Ramos (cell line): ENCODE measurements at regions not wholly inside any gene's neighbourhood (a gene's known extent, or its start where the extent isn't known, plus 50 kb on each side); places are given as distances from the start of the nearest gene placed in this dataset.
"Not testable (repeated sequence)": the region's sequence is repeated elsewhere in the genome, so short reads cannot be mapped to it uniquely, and the experiment has no call there.

ENCODE experiments used
- in situ Hi-C: fragments of 300-500 bp; cut with MboI; formaldehyde crosslinking; loops from one replicate; pipeline ENCODE4 v1.14.3; 2022; ENCODE audit warnings: low sequenced_read_pairs; ENCODE audit not compliant: unreplicated experiment

- in situ Hi-C loops: no loop called here
These were observed 118.1 kb downstream of the GATA3 start for GRCh38 chr10:8172604-8173003.

- in situ Hi-C loops: no loop called here
These were observed 118.9 kb downstream of the GATA3 start for GRCh38 chr10:8173243-8173865.

- in situ Hi-C loops: no loop called here
These were observed 119.4 kb downstream of the GATA3 start for GRCh38 chr10:8173866-8174243.

GRCh38 chr10:8174762-8175161 lies 120.3 kb downstream of the GATA3 start:
- in situ Hi-C loops: no loop called here

GRCh38 chr10:8177526-8177925 lies 123.0 kb downstream of the GATA3 start:
- in situ Hi-C loops: not testable (repeated sequence)

- in situ Hi-C loops: not testable (repeated sequence)
These were observed 125.3 kb downstream of the GATA3 start for GRCh38 chr10:8179773-8180172.

- in situ Hi-C loops: no loop called here
These were observed 126.0 kb downstream of the GATA3 start for GRCh38 chr10:8180360-8181109.

- in situ Hi-C loops: no loop called here
These were observed 127.1 kb downstream of the GATA3 start for GRCh38 chr10:8181496-8182157.

- in situ Hi-C loops: no loop called here
These were observed 128.3 kb downstream of the GATA3 start for GRCh38 chr10:8182806-8183205.

GRCh38 chr10:8183241-8183704 lies 128.8 kb downstream of the GATA3 start:
- in situ Hi-C loops: no loop called here

- in situ Hi-C loops: no loop called here
These were observed 132.7 kb downstream of the GATA3 start for GRCh38 chr10:8187171-8187666.

GRCh38 chr10:8189458-8189857 lies 135.0 kb downstream of the GATA3 start:
- in situ Hi-C loops: no loop called here

- in situ Hi-C loops: no loop called here
These were observed 137.8 kb downstream of the GATA3 start for GRCh38 chr10:8192301-8192700.

GRCh38 chr10:8193546-8193945 lies 139.1 kb downstream of the GATA3 start:
- in situ Hi-C loops: no loop called here

- in situ Hi-C loops: no loop called here
These were observed 139.6 kb downstream of the GATA3 start for GRCh38 chr10:8194050-8194449.

- in situ Hi-C loops: no loop called here
These were observed 152.4 kb downstream of the GATA3 start for GRCh38 chr10:8206882-8207281.

GRCh38 chr10:8211631-8212030 lies 157.1 kb downstream of the GATA3 start:
- in situ Hi-C loops: no loop called here

GRCh38 chr10:8213735-8214134 lies 159.2 kb downstream of the GATA3 start:
- in situ Hi-C loops: no loop called here

GRCh38 chr10:8214587-8214986 lies 160.1 kb downstream of the GATA3 start:
- in situ Hi-C loops: no loop called here

- in situ Hi-C loops: no loop called here
These were observed 162.4 kb downstream of the GATA3 start for GRCh38 chr10:8216893-8217292.

- in situ Hi-C loops: no loop called here
These were observed 167.0 kb downstream of the GATA3 start for GRCh38 chr10:8221451-8221850.
